ENCODE measurements at regions not wholly inside any gene's neighbourhood (a gene's known extent, or its start where the extent isn't known, plus 50 kb on each side); places are given as distances from the start of the nearest gene placed in this dataset.
"Not testable (repeated sequence)": the region's sequence is repeated elsewhere in the genome, so short reads cannot be mapped to it uniquely, and the experiment has no call there.

DNA sequence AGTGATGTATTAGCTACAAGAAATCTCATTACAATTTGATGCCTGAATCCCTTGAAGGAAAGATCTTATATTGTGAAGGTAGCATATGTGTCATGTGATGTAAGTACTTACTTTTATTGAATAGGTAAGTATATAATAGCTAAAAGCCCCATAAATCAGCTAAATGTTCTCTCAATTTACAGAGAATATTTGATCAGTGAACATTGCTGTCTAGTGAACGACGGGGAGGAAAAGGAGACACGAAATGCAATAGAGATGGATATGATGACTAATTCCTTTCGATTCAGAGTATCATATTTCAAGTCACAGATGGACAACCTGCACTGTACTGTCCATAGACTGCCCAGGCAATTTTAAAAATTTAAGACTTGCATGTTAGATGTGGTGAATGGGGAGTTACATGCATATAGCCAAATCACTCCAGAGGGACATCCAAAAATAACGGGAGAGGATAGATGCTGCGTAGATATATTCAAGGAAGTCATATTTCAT, 462.1 kb upstream of the CDIN1 start:
- DNase-seq: no peak

DNA sequence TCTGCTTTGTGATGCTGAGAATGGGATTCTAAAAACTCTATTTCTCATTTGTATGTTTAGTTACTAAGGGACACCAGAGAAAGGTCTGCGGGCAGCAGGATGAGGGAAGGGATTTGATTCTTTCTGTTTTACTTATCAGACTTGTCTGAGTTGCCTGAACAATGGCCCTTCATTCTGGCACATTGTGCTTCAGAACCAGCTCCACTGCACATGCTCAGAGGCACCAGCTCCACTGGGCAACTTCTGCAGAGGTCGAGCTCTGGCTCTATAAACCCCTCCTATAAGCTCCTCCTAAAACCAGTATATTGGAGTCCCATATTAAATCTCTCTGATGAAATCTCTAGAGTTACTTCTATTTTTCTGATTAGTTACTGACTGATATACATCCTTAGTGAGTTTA, 453.2 kb upstream of the CDIN1 start:
- no peak for DNase-seq

DNA sequence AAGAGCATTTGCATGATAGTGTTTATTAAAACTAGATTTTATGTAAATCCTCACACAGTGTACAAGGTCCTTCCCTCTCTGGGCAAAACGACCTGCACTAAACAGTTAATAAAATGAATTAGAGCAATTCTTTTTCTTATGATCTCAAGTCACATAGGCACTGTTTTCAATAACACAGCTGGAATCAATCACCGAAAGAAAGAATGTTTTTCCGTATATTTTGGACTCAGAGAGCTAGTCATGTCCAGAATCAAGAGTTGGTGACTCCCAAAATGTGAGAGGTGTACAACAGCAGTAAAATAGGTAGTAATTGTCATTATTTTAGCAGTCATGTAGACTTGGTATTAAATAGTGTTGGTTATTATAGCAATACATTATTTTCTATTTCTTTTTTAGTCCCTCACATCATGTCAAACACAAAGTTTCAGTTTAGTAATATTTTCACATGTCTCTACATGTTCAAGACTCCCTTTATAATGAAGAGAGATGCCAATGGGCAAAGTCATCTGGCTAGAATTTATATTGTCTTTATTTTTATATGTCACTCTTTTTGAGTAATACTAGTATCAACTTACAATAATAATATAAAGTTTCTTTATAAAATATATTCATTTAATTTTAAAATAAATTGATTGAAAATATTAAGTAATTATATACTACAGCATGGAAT, 448.6 kb upstream of the CDIN1 start:
- no peak for DNase-seq

DNA sequence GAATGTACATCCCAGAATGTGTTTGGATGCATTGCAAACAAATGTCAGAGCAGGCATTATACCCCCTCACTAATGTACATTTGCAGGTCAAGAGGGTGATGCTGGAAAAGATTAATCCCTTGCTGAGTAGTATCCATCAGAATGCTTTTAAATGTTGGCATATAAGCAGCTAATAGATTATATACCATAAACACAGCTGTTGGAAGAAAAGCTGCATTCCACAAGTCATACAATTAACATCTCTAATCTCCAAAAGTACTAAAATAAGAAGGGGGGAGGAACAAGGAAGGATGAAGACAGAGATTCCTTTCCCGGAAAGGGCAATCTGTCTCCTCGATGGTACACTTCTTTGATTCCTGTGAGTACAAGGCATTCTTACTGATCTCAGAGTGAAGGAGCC, 445.7 kb upstream of the CDIN1 start:
- no peak for DNase-seq

DNA sequence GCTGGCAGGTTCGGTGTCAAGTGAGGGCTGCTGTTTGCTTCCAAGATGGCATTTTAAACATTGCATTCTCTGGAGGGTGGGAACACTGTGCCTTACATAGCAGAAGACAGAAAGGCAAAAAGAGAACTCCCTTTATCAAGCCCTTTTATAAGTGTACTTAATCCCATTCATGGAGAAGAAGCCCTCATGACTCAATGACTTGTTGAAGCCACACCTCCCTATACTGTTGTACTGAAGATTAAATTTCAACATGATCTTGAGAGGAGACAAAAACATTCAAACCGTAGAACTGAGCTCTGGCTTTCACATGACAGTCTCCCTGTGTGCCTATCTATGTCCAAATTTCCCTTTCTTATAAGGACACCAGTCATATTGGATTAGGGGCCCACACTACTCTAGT, 443.4 kb upstream of the CDIN1 start:
- no peak for DNase-seq

DNA sequence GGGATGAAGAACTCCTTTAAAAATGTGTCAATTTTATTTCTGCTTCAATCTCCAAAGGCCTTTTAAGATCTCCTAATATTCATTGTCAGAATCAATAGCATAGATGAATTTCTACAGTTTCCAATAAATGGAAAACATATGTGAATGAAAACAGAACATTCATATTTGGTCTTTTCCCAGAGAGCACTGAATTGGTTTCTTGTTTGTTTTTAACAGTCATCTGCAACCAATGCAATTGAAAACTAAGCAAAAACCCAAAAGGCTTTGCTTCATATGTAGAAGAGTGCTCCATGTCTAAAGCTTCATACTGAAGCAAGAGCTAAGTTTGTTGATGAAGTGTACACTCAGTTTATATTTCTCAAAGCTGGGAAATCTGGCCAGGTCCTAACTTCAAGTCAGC, 426.5 kb upstream of the CDIN1 start:
- DNase-seq: no peak

DNA sequence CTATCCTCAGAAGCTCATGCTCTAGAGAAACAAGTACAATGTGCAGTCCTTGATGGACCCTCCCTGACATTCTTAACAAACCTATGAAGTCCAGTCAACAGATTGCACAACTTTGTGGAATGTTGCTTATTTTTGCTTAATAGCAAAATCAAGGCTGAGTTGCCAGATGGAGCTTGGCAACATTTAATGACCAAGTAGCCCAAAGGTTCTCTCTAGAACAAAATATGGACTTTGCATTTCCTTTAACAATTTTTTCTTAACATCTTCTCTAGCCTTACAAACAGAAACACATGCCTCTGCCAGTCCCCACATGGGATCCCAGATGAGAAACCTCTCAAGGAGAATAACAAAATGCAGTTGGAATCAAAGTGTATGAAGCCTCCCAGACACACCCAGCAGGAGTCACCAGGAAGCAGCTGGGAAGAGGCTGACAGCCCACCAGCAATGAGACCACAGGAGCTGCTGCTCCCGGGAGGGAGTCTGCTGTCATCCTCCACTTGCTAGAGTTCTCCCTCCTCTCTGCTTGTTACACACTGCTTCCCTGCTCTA, 422.5 kb upstream of the CDIN1 start:
- DNase-seq: no peak

DNA sequence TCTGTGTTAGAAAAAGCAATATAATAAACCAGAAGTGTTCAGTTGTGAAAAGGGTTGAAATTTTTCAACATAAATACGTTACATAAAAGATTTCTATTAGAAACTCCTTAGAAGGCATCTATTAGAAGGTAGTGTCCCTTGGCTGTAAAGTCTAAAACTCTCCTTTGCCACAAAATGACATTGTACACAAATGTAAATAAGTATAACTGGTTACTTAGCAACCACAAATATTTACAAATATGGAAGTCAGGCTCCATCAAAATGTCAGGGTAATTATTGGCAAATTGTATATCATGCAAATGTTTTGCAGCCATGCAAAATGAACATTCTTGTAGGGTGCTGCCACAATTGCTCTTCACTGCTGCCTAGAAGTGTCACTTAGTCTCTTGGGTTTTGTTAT, 419.1 kb upstream of the CDIN1 start:
- DNase-seq: no peak

DNA sequence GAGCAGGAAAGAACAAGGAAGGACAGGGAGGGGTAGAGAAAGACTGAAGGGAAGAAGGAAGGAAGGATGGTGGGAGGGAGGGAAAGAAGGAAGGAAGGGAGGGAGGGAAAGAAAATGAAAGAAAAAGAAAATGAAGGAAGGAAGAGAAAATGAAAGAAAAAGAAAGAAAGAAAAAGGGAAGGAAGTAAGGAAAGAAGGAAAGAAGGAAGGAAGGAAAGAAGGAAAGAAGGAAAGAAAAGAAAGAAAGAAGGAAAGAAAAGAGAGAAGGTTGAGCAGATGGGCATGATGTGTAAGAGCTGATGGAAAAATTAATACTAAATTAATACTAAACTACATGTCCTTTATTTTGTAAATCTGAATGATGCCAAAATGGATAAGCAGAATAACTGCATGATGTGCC, 418.3 kb upstream of the CDIN1 start:
- no peak for DNase-seq

DNA sequence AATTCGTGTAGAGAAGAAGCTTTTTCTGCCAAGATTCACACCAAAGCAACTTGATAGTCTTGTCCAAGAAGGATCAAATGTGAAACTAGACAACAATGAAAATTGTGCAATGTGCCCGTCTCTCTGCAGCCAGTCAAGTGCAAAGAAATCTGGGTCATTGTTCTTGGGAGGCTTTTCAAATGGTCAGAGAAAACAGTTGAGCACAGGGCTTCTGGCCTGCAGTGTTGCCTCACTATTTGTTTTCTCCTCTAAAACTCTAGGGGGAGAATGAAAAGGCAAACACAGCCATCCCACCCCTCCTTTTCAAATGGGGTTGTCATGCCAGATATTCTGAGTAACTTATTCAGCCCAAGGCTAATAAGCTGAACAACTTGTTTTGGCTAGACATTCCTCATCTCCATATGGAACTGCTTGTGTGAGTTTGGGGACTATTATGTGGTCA, 417.6 kb upstream of the CDIN1 start:
- no peak for DNase-seq

DNA sequence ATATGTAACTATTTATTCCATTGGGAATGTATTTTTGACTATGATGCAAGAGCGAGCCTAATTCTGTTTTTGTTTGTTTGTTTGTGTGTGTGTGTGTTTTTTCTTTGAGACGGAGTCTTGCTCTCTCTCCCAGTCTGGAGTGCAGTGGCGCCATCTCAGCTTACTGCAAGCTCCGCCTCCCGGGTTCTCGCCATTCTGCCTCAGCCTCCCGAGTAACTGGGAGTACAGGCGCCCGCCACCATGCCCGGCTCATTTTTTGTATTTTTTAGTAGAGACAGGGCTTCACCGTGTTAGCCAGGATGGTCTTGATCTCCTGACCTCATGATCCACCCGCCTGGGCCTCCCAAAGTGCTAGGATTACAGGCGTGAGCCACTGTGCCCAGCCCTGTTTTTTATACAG, 415.4 kb upstream of the CDIN1 start:
- not testable (repeated sequence) for DNase-seq

DNA sequence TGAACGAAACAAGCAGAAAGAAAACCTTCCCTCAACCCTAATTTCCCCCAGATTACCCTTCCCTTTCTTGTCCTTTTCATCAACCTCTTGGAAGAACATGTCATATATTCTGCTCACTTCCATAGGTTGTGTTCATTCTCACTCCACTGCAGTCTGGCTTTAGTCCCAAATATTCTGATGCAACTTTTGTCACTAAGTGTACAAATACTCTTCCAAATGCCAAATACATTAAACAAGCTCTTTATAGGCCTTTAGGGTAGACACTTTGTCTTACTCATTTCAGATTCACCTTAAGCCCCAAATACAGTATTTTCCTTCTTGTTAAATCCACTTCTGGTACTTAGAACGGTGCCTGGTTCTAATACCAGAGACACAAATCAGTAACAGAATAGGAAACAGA, 406.5 kb upstream of the CDIN1 start:
- DNase-seq: no peak

DNA sequence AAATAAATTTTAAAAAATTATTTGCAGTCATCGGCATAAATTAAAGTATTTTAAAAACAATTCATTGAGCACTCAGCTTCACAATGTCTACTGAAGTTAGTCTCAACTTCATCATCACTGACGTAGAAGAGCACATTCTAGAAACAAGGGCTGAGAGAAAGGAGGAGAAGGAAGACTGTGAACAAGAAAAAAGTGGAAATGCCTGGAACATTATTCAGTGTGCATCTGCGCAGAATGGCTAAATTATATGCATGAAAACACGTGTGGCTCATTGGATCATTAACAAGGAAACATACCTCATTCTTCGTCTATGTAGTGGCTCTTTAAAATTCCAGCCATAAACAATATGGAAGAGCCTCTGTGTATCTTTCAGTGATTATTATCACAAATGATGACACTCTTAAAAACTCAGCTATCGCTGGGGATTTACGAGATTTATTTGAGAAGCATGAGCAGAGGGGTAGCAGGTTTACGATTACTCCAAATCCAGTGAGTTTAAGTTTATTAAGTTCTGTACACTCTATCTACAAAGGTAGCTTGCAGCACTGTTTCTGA, 404.2 kb upstream of the CDIN1 start:
- no peak for DNase-seq

DNA sequence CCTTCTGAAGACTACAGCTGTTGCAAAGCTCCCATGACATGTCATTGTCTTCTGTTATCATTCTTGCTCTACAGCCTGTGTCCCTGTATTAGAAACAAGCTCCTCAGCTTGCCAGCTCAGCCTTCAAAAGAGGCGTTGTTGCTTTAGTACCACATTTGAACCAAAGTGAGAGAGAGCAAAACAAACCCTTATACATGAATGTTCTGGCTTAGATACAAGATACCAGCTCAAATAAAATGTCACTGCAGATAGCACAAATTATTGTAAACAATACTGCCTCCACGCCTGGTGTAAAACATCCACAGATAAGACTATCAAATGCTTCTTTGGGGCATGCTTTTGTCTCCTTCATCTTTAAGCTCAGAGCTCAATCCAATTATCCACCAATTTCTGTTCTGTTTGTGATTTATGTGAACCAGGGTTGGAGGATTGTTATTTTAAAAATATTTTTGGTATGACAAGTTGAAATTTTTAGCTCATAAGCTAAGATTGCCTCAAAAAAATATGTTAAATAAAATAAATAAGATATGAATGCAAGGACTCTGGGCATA, 403.6 kb upstream of the CDIN1 start:
- no peak for DNase-seq

DNA sequence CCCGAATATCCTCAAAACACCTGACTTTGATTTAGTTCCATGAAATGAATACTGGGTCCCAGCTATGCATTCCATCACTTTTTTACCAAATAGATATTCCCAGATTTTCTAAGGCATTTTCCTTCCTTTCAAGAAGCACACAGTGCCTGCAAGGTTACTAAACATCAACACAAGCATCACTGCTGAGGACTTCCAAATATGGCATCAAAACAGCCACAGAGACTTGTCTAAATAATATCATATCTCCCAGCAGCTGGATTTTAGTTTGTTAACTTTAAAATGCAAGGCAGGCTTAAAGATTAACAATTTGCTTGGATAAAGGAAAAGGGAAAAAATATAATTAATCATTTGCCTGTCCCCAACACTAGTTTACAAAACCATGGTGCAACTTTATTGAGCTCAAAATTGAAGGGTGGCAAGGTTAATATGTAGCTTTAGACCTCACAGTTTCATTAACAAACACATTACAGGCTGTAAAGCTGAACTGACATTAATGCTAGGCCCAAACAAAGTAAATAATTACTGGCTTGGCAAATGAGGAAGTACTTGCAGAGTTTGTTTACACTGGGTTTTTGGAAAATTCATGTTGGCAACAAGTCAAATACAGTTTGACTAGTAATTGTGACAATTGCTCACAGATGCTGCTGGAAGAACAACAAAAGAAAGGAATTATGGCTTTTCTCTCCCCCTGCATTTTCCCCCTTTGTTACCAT, 401.7 kb upstream of the CDIN1 start:
- DNase-seq: no peak

DNA sequence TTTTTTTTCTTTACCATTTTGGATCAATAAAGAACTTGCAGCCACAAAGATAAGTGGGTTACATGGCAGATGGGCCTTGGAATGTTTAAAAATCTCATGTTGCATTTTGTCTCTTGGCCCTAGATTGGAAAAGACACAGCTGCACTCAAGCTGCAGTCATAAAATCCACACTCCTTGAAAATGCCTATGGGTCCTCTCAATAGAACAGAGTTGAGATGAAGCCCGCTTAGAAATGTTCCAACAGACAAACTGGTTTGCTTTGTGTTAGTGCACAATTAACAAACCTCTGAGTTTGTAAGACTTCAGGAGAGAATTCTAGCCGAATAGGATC, 401.2 kb upstream of the CDIN1 start:
- no peak for DNase-seq

DNA sequence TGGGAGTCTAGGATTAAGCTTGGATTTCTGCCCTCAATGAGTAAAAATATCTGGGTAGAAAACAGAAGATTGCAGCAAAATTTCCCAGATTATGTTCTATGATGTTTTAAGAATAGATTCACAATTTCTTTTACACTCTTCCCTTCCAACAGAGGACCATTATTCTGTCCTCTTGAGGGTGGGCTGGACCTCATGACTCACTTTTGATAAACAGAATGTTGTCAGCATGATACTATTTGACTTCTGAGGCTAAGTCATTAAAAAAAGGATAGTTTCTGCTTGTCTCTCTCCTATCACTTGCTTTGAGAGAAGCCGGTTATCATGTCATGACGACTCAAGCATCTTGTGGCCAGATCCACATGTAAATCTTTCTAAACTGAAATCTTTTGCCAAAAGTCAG, 396.2 kb upstream of the CDIN1 start:
- no peak for DNase-seq

DNA sequence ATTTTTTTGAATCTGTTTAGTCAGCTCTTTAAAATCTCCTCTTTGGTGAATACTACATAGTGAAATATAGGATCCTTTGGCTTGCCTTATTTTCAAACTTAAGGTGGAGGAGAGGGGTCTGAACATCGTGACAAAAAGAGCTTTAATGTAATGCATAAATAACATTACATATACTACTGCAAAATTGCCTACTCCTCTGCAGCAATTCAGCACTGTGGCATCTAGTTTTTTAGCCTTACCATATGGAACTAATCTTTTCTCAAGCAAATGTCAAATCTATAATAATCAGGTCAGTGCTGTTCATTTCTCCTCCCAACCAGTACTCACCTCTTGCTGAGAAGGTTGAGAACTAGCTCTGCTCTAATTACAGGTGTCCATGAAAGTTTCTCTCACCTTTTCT, 394.0 kb upstream of the CDIN1 start:
- no peak for DNase-seq

DNA sequence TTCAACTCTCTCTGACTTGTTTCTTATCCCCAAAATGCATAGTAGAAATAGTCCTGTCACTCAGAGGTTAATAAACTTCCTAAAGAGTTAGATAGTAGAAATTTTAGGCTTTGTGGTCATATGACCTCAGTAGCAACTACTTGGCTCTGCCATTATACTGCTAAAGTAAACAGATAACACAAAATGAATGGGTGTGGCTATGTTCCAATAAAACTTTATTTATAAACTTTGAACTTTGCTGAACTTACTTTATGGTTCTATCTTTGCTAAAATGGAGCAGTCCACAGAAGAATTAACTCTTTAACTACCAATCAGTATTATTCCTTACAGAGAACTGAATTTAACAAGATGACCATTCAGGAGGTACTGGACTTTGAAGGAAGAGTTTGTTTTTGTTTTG, 393.6 kb upstream of the CDIN1 start:
- no peak for DNase-seq

DNA sequence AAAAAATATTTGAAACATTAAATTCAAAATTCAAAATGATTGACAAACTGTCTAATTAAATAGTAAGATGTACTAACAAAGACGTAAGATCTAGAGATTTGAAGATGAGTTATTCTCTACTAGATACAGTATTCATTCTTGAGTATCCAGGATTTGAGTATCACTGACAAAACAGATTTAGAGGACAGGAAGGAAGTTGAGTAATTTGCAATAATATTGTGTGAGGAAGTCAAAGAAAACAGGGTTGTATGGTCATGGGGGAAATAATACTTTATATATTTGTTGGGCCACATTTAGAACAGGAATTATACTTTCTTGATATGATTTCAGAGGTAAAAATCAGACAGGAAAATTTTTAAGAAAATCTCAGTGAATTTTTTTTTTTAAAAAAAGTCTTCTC, 393.1 kb upstream of the CDIN1 start:
- no peak for DNase-seq

DNA sequence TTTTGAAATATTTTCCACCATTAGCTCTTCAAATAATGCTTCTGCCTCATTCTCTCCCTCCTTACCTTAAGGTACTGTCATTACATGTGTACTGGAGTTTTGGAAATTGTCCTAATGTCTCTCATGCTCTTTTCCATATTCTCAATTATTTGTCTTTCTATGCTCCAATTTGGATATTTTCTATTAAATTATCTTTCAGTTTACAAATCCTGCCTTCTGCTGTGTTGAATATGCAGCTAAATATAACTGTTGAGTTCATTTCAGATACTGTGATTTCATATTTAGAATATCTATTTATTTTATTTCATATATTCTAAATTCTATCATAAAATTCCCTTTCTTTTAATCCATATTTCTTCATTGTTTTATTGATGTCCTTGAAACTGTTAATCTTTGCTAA, 388.0 kb upstream of the CDIN1 start:
- no peak for DNase-seq

DNA sequence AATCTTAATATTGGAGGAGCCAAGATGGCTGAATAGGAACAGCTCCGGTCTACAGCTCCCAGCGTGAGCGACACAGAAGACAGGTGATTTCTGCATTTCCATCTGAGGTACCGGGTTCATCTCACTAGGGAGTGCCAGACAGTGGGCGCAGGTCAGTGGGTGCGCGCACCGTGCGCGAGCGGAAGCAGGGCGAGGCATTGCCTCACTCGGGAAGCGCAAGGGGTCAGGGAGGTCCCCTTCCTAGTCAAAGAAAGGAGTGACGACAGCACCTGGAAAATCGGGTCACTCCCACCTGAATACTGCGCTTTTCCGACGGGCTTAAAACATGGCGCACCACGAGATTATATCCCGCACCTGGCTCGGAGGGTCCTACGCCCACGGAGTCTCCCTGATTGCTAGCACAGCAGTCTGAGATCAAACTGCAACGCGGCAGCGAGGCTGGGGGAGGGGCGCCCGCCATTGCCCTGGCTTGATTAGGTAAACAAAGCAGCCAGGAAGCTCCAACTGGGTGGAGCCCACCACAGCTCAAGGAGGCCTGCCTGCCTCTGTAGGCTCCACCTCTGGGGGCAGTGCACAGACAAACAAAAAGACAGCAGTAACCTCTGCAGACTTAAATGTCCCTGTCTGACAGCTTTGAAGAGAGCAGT, 383.9 kb upstream of the CDIN1 start:
- not testable (repeated sequence) for DNase-seq

DNA sequence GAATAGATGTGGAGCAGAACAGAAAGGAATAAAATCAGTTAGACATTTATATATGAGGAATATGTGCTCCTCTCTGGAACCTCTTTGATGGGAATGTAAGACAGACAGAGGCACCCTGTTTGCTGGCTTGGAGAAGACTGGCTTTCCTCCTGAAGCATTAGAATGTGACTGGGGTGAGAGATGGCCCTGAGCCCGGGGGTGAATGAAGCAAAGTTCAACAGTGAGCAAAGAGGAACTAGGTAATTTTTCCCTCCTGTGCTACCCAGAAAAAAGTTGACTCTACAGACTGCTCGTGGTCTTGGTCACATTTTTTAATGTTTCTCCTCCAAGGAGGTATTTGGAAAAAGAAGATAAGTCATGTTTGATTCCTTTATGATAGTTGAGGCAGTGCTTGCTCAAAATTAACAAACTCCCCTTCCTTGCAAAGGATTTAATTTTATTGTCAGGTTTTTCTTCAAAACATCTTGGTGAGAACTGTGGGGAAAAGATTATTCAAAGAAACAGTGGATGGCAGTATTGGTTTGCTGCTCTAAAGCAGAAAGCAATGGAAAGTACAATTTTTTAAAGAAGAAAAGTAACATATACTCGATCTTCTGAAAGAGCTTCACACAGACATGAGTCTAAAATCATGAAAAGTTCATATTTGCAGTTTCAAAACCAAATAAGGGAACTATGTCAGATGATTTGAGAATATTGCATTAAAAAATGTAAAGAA, 370.4 kb upstream of the CDIN1 start:
- DNase-seq: no peak
